ENCODE measurements at regions not wholly inside any gene's neighbourhood (a gene's known extent, or its start where the extent isn't known, plus 50 kb on each side); places are given as distances from the start of the nearest gene placed in this dataset.

DNA sequence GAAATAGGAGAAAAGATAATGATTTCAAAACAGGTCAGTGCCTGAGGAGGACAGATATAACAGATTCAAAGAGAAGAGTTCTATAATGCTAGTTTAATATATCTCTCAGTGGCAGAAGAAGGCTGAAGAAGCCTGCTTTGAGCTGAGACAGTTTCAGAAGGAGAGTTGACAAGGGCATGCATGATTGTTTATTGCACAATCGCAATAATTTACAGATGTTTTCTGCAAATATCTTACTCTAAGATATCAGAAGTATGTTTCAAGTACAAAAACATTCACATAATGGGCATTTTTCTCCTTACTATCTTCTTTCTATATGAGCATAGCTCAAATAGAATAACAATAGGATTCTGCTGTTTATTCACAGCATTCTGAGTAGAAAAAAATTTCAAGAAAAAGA lies 557.7 kb upstream of the NRSN1 start:
- DNase-seq (ENCODE audit: low spot score): no peak

DNA sequence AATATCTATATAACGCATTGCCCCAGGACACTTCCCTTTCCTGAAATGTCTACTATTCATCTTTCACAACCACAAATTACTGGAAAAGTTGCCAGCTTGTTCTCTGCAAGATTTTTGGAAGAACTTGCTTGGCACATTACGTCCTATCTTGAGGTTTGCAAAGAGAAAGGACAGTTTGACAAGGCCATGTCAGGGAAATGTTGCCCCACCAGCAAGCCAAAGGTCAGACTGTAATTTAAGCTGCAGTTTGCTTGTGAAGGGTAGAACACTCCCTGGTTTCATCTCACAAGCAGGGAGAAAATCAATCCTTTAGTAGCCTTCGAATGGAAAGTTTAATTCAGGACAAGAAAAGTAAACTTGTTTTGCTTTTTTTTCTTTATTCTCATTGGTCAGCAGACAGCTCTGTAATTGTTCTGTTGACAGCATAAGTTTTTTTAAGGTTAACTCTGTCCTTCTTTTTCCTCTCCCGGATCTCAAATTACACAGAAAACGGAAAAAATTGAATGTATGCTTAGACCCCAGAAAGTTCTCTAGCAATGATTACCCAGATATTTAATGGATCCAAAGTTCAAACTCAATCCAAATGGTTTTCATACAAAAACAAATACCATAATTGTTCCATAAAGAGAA lies 541.8 kb upstream of the NRSN1 start:
- no peak for DNase-seq (ENCODE audit: low spot score)

- DNase-seq (ENCODE audit: low spot score): no peak
Observed at GRCh38 chr6:23587582-23587981, 538.4 kb upstream of the NRSN1 start.

GRCh38 chr6:23589811-23590210 lies 536.2 kb upstream of the NRSN1 start:
- DNase-seq (ENCODE audit: low spot score): no peak

DNA sequence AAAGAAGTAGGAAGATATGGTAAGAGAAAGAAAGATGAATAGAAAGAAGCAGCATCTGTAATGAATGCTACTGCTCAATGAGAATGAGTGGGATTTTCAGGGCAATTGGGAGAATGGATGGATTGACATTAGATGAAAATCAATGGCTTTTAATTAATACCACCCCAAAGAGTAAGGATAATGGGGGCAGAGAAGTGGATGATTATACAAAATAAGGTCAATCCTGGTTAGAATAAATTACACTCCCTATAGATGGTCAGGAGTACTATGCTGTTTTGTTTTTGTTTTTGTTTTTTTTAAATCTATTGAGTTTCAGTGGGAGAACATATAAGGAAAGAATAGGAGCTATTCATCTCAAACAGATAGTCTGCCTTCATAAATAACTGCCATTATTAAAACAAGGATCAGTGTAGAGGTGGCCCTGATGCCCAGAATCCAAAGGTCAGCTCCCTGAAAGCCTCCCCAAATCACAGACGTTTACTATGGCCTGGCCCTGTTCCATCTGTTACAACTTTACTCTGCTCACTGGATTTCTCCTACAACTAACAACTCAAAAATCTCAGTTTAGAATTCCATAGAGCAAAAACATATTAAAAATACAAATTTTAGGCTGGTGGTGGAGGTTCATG lies 535.4 kb upstream of the NRSN1 start:
- DNase-seq (ENCODE audit: low spot score): no peak

DNA sequence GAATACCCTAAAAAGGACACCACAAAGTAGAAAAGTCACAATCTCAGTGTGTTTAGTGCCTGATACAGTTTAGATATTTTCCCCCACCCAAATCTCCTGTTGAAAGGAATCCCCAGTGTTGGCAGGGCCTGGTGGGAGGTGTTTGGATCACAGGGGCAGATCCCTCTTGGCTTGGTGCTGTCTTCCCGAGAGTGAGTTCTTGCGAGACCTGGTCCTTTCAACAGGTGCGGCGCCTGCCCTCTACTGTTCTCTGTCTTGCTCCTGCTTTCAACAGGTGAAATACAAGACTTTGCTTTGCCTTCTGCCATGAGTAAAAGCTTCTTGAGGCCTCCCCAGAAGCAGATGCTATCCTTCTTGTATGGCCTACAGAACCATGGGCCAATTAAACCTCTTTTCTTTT lies 534.3 kb upstream of the NRSN1 start:
- no peak for DNase-seq (ENCODE audit: low spot score)

GRCh38 chr6:23600118-23600517 lies 525.9 kb upstream of the NRSN1 start:
- no peak for DNase-seq (ENCODE audit: low spot score)

DNA sequence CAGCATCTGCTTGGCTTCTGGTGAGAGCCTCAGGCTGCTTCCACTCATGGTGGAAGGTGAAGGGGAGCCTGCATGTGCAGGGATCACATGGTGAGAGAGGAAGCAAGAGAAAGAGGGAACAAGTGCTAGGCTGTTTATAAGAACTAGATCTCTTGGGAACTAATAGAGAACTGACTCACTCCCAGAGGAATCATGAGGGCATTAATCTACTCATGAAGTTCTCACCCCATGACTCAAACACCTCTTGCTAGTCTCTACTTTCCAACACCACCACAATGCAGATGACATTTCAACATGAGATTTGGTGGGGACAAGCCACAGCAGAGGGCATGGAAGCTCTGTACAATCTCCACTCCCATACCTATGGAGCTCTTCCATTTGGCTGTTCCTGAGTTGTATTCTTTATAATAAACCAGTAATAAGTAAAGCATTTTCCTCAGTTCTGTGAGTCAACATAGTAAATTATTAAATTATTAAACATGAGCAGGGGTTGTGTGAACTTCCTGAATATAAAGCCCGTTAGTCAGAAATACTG lies 524.1 kb upstream of the NRSN1 start:
- DNase-seq (ENCODE audit: low spot score): no peak

DNA sequence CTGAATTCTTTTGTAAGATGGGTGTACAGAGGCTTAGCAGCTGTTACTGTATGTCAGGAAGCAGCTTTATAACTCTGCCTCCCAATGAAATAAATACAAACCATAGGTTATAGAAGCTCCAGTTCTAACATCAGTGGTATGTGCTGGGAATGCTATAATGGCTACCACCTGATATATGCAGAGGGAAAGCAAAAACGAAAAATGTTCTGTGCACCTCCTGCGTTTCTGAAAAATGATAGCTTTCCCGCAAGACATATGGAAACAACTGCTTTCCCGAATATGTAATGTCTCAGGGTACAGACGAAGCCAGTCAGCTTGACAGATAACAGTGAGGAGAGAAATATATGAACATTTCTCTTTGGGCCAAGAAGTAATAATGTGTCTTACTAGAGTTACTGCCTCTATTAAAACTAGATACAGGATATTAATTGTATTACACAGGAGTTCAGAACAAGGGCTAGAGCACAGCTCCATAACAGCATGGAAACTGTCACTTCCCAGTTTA lies 517.0 kb upstream of the NRSN1 start:
- no peak for DNase-seq (ENCODE audit: low spot score)

GRCh38 chr6:23611776-23612381 lies 514.1 kb upstream of the NRSN1 start:
- no peak for DNase-seq (ENCODE audit: low spot score)

DNA sequence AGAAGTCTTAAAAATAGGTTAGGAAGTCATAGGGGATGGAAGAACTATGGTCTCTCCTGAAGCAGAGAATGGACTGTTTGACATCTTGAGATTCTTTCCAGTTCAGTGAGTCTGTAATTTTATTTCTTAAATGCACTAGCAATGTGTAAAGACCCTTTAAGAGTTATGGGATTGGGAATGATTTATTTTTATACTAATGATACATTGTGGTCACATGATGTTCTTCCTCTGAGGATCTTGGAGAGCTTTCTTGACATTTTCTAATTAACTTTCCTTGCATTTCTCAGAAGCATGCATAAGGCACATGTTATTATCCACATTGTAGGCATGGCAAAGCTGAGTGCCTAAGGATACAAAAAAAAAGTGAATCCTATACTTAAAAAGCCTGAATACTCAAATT lies 507.6 kb upstream of the NRSN1 start:
- no peak for DNase-seq (ENCODE audit: low spot score)

GRCh38 chr6:23620911-23621401 lies 505.1 kb upstream of the NRSN1 start:
- no peak for DNase-seq (ENCODE audit: low spot score)

DNA sequence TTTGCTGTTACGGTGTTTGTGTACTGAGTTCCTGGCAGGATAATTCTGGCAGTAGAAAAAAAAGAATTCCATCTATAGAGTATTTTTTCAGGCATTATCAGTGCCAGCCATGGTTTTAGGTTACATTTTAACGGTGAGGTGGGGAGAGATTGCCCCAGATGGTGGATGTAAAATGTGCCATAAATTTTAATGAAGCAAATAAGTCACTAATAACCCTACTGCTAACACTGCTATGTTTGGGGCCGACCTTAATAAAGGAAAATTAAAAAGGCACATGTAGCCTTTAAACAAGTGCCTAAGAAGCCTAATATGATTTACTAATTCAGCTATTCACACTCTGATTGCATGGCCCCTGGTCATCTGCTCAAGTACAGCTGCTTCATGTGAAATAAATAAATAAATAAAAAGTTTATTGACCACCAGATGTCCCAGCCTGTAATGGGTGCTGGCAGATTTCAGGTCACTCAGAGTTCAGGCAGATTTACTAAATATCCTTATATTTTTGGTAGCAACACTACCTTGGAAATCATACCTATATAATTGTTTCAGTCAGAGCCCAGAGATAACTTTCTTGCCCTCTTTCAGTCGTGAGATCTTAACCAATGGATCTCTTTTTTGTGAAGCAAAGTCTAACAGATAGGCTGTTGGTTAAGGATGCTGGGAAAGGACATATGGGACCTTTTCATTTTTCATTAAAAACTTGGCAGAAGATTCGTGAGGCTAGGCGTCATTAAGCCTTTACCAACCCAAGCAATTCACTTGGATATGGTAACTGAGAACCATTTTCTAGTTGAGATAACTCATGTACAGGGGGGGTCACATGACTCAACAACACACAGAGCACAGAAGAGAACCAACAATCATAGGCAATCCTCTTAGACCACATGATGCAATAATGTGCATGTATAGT lies 495.0 kb upstream of the NRSN1 start:
- DNase-seq (ENCODE audit: low spot score): no peak

- no peak for DNase-seq (ENCODE audit: low spot score)
Observed at GRCh38 chr6:23633996-23634395, 492.0 kb upstream of the NRSN1 start.

DNA sequence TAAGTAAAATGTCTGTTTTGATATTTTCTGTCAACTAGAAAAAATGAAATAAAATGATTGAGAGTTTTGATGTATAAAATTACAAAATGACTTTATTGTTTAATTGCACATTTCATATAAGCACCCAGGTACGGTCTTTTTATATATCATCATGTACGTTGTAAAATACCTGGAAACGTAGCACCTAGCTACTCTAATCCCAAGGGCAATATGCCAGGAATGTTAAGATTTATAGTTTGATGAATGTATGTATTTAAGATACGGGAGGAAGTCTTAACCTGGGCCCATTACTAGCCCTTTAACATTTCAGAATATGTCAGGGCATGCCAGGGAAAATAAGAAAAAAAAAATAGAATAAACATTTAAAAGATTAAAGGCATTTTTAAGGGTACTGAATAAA lies 490.9 kb upstream of the NRSN1 start:
- no peak for DNase-seq (ENCODE audit: low spot score)

GRCh38 chr6:23637296-23637695 lies 488.7 kb upstream of the NRSN1 start:
- DNase-seq (ENCODE audit: low spot score): no peak

- DNase-seq (ENCODE audit: low spot score): no peak
Observed at GRCh38 chr6:23642849-23643248, 483.2 kb upstream of the NRSN1 start.

- DNase-seq (ENCODE audit: low spot score): no peak
Observed at GRCh38 chr6:23647045-23647444, 479.0 kb upstream of the NRSN1 start.

- DNase-seq (ENCODE audit: low spot score): no peak
Observed at GRCh38 chr6:23650676-23651075, 475.3 kb upstream of the NRSN1 start.

DNA sequence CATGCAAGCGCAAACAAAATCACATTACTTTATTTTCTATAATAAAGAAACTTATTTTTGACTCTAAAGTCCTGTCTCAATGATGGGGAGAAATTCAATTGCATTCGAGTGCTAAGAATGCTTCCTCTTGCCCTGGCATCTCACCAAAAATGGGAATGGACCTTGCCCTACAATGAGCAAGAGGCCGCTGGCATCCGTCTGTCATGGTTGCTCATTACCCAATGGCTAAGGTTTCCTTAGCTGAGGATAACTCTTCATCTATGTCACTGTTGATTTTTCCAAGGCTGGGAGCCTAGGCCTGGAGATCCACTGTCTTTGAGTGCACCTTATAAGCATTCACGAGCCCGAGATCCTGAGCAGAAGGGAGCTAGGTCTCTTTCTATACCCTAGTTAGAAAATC lies 471.3 kb upstream of the NRSN1 start:
- DNase-seq (ENCODE audit: low spot score): no peak

- no peak for DNase-seq (ENCODE audit: low spot score)
Observed at GRCh38 chr6:23655525-23655924, 470.5 kb upstream of the NRSN1 start.
